GM19395 (cell line): ENCODE measurements at regions not wholly inside any gene's neighbourhood (a gene's known extent, or its start where the extent isn't known, plus 50 kb on each side); places are given as distances from the start of the nearest gene placed in this dataset.

Source experiments
- ATAC-seq: cut with Tn5 transposase; IDR thresholded peaks from one replicate; pipeline ENCODE4 v1.9.1; 2021; ENCODE audit warnings: mild to moderate bottlenecking, moderate library complexity; ENCODE audit not compliant: unreplicated experiment

DNA sequence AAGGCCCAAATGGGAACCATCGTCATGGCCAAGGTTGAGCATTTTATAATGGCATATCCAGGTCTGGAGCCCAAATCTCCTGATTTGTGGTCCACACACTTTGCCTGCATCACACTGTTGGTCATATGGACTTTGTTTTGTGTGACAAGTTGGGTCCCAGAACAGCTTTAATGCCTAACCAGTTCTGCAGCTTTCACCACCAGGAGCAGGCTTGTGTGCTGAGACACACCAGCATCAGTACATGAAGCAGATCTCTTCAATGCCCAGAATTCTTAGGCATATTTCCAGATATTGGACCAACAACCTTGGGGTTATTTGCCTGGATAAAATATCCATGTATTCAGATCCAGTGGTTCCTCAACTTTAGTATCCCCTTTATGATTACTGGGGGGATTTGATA is 371.3 kb downstream of the FBXW7 start:
- ATAC-seq, result no peak

GRCh38 chr4:152162331-152162697 is 373.6 kb downstream of the FBXW7 start:
- ATAC-seq, result no peak

GRCh38 chr4:152161676-152162330 is 374.1 kb downstream of the FBXW7 start:
- ATAC-seq, result no peak

- no peak for ATAC-seq
Measured at GRCh38 chr4:152160225-152160800, 375.6 kb downstream of the FBXW7 start.

- ATAC-seq, result no peak
Measured at GRCh38 chr4:152159773-152160172, 376.1 kb downstream of the FBXW7 start.

GRCh38 chr4:152158225-152158624 is 377.7 kb downstream of the FBXW7 start:
- no peak for ATAC-seq

DNA sequence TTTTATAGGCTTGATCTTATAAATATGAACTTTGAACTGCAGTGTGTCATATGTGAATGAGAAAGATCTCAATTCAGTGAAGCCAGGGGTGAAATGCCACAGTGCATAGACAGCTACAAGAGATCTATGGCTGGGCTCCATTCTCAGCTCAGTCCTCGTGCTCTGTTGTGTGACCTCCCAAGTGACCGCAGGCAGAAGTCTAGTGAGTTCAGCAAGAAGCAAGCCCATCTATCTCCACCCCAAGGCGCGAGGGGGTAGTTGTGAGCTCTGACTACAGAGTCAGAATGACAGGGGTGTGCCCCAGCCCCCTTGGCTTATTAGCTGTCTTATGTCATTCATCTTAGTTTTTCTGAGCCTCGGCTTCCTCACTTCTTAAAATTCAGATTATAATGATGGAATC is 378.3 kb downstream of the FBXW7 start:
- no peak for ATAC-seq

DNA sequence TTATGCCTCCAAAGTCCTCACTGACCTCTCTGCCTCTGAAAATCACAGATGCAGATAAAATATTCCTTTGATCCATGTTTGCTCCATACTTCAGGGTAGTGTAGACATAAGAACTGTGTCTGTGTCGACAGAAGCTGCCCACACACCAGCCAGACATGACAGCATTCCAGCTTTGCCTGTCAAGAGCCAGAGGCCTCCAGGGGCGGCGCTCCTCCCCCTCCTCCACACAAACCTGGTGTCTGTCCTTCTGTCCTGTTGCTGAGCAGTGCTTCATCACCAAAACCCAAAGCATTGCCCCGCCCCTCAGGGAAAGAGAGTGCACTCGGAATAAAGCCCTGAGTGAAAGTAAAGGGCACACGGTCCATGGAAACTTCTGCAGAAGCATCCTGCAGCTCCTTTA is 379.4 kb downstream of the FBXW7 start:
- no peak for ATAC-seq

GRCh38 chr4:152155070-152155469 is 380.8 kb downstream of the FBXW7 start:
- no peak for ATAC-seq

- ATAC-seq, result no peak
Measured at GRCh38 chr4:152154433-152154832, 381.5 kb downstream of the FBXW7 start.

DNA sequence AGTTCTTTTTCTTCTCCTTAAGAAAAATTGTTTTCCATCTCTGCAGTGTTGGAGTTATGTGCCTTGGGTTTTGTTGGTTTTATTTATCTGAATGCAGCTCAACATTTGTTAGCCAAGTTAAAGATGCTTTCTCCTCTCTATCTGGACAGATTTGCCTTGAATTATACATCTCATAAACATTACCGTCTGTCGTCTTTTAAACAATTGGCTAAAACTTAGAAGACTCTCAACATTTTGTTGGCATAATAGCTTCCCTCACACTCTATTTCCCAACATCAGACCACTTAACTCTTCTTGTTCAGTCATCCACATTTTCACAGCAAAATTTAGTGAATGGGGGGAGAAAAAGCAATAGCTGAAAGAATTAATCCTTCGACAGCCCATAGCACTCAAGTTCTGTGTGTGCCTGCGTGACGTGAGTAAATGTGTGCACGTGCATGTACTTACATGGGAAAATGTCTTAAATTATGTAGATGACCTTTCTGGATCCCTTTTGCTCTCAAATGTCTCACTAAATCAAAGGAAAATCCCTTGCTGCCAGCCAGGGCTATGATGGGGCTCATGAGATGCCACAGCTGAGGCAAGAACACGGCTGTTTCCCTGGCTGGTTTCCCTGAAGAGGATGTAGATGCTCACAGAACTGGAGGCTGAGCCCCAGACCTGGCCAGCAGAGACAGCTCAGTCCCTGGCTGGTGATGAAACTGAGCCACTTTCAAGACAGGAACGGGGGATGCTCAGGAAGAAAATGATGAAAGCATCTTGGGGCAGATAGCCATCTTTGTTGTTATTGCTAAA is 382.2 kb downstream of the FBXW7 start:
- no peak for ATAC-seq

DNA sequence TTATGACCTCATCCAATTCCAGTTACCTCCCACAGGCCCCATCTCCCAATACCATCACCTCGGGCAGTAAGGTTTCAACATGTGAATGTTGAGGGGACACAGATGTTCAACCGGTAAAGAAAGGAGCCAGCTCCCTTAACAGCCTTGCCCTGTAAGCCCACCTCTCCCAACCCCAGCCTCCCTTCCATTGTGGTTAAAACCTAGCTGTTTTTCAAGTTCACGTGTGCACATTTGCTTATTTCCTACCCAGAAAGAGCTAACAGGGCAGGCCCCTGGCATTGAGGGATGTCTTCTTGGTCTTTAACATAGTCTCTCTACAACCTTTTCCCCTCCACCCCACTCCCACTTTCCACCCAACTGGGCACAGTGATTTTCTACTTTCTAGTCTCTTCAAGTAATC is 385.7 kb downstream of the FBXW7 start:
- ATAC-seq, result no peak

- no peak for ATAC-seq
Measured at GRCh38 chr4:152149745-152150144, 386.1 kb downstream of the FBXW7 start.

GRCh38 chr4:152148057-152148456 is 387.2 kb upstream of the GATB start:
- no peak for ATAC-seq

- no peak for ATAC-seq
Measured at GRCh38 chr4:152146244-152146643, 385.4 kb upstream of the GATB start.

GRCh38 chr4:152143806-152144205 is 383.0 kb upstream of the GATB start:
- ATAC-seq, result no peak

- ATAC-seq, result no peak
Measured at GRCh38 chr4:152138451-152138850, 377.6 kb upstream of the GATB start.

DNA sequence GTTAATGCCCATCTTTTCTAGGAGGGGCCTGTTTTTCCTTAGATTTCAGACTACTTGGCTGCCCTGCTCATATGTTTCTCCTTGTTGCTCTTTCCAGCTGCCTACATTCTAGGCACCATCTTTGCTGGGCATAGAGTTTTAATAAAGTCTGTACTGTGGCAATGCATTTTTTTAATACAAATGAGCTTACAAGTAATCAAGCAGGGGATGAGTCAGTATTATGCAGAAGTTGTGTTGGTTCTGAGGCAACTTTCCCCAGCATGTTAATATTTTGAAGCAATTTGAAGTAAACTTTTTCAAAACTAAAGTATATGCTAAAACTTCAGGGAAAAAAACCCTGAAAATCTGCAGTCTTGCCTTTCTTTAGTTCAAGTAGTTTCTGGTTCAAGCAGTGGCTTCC is 372.0 kb upstream of the GATB start:
- no peak for ATAC-seq

GRCh38 chr4:152128356-152128755 is 367.5 kb upstream of the GATB start:
- no peak for ATAC-seq

- ATAC-seq, result no peak
Measured at GRCh38 chr4:152126238-152126637, 365.4 kb upstream of the GATB start.

- no peak for ATAC-seq
Measured at GRCh38 chr4:152118819-152119553, 358.2 kb upstream of the GATB start.
